ENCODE measurements at regions not wholly inside any gene's neighbourhood (a gene's known extent, or its start where the extent isn't known, plus 50 kb on each side); places are given as distances from the start of the nearest gene placed in this dataset.

- Histone ChIP-seq H2AK5ac (ENCODE audit: low read length) (no peak overlapping the region), H3K4ac (ENCODE audit: low read depth, low read length) (no peak overlapping the region), H3K9me3 (ENCODE audit: insufficient read depth, low read depth, low read length) (no peaks in the 10 kb centered on the region), H3K4me3 (ENCODE audit: low read depth, low read length) (no peak overlapping the region), H3K4me2 (ENCODE audit: low read length) (no peak overlapping the region), H3K9ac (ENCODE audit: low read length) (no peak overlapping the region), H4K12ac (ENCODE audit: low read depth, low read length) (no peak overlapping the region), H3K23ac (ENCODE audit: low read length) (no peak overlapping the region), H3K27me3 (ENCODE audit: insufficient read depth, low read length) (no peaks in the 10 kb centered on the region), H4K91ac (ENCODE audit: low read depth, low read length) (no peak overlapping the region), H2AFZ (ENCODE audit: insufficient read depth, low read length, poor library complexity) (no peak overlapping the region), H3K18ac (ENCODE audit: low read length) (no peak overlapping the region), H3K14ac (ENCODE audit: low read length) (no peak overlapping the region), H4K8ac (ENCODE audit: low read depth, low read length) (no peak overlapping the region), H2BK12ac (ENCODE audit: low read length) (no peak overlapping the region), H3K4me1 (ENCODE audit: control insufficient read depth in 1 of 2, insufficient read depth in 2 of 2, low read length in 2 of 2) (no peaks in the 10 kb centered on the region), H3K79me2 (ENCODE audit: control insufficient read depth, insufficient read depth, low read length, poor library complexity) (no peaks in the 10 kb centered on the region), H2BK5ac (ENCODE audit: low read depth, low read length, poor library complexity) (no peak overlapping the region), H3K79me1 (ENCODE audit: low read length) (no peaks in the 10 kb centered on the region), H3K27ac (ENCODE audit: low read depth, low read length) (no peak overlapping the region), H2BK120ac (ENCODE audit: insufficient read depth, low read length, poor library complexity) (no peak overlapping the region), H3K36me3 (ENCODE audit: control insufficient read depth in 1 of 2, insufficient read depth in 2 of 2, low read length in 2 of 2) (no peaks in the 10 kb centered on the region)
- no CpG with 5 or more reads among the region's 3 CpGs for WGBS (ENCODE audit: extremely low coverage, insufficient coverage, insufficient read length)
- no peak for DNase-seq
These were observed 316.3 kb upstream of the ARRDC3 start for GRCh38 chr5:91699429-91699828.

DNA sequence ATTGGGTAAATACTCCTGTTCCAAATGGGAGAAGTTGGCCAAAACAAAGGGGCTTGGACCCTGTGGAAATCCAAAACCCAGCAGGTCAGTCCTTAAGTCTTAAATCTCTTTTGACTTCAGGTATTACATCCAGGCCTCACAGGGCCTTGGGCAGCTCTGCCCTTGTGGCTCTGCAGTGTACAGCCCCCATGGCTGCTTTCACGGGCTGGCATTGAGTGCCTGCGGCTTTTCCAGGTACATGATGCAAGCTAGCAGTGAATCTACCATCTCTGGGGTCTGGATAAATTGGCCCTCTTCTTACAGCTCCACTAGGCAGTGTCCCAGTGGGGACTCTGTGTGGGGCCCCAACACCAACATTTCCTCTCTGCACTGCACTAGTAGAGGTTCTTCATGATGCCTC, 308.5 kb upstream of the ARRDC3 start:
- Histone ChIP-seq H3K4me2 (ENCODE audit: low read length) (no peak overlapping the region), H4K12ac (ENCODE audit: low read depth, low read length) (no peak overlapping the region), H3K9me3 (ENCODE audit: insufficient read depth, low read depth, low read length) (peaks cover 3% of the 10 kb centered on the region), H2BK120ac (ENCODE audit: insufficient read depth, low read length, poor library complexity) (no peak overlapping the region), H4K8ac (ENCODE audit: low read depth, low read length) (no peak overlapping the region), H2BK5ac (ENCODE audit: low read depth, low read length, poor library complexity) (no peak overlapping the region), H3K4ac (ENCODE audit: low read depth, low read length) (no peak overlapping the region), H3K18ac (ENCODE audit: low read length) (no peak overlapping the region), H2BK12ac (ENCODE audit: low read length) (no peak overlapping the region), H2AK5ac (ENCODE audit: low read length) (no peak overlapping the region), H3K79me1 (ENCODE audit: low read length) (no peaks in the 10 kb centered on the region), H3K23ac (ENCODE audit: low read length) (no peak overlapping the region), H4K91ac (ENCODE audit: low read depth, low read length) (no peak overlapping the region), H3K4me1 (ENCODE audit: control insufficient read depth in 1 of 2, insufficient read depth in 2 of 2, low read length in 2 of 2) (no peaks in the 10 kb centered on the region), H3K27me3 (ENCODE audit: insufficient read depth, low read length) (no peaks in the 10 kb centered on the region), H3K36me3 (ENCODE audit: control insufficient read depth in 1 of 2, insufficient read depth in 2 of 2, low read length in 2 of 2) (no peaks in the 10 kb centered on the region), H2AFZ (ENCODE audit: insufficient read depth, low read length, poor library complexity) (no peak overlapping the region), H3K79me2 (ENCODE audit: control insufficient read depth, insufficient read depth, low read length, poor library complexity) (no peaks in the 10 kb centered on the region), H3K14ac (ENCODE audit: low read length) (no peak overlapping the region), H3K27ac (ENCODE audit: low read depth, low read length) (no peak overlapping the region), H3K4me3 (ENCODE audit: low read depth, low read length) (no peak overlapping the region), H3K9ac (ENCODE audit: low read length) (no peak overlapping the region)
- WGBS (ENCODE audit: extremely low coverage, insufficient coverage, insufficient read length) = no CpG with 5 or more reads among the region's 2 CpGs
- DNase-seq = no peak

- no peak overlapping the region for H3K4me3 ChIP-seq (ENCODE audit: low read depth, low read length)
- no CpG with 5 or more reads among the region's 3 CpGs for WGBS (ENCODE audit: extremely low coverage, insufficient coverage, insufficient read length)
- H2BK12ac ChIP-seq (ENCODE audit: low read length) = no peak overlapping the region
- no peak overlapping the region for H3K4me2 ChIP-seq (ENCODE audit: low read length)
- no peak overlapping the region for H4K8ac ChIP-seq (ENCODE audit: low read depth, low read length)
- H3K27me3 ChIP-seq (ENCODE audit: insufficient read depth, low read length) = no peaks in the 10 kb centered on the region
- no peak overlapping the region for H2AFZ ChIP-seq (ENCODE audit: insufficient read depth, low read length, poor library complexity)
- no peak overlapping the region for H2BK5ac ChIP-seq (ENCODE audit: low read depth, low read length, poor library complexity)
- no peak overlapping the region for H3K14ac ChIP-seq (ENCODE audit: low read length)
- H3K4me1 ChIP-seq (ENCODE audit: control insufficient read depth in 1 of 2, insufficient read depth in 2 of 2, low read length in 2 of 2) = no peaks in the 10 kb centered on the region
- H3K9ac ChIP-seq (ENCODE audit: low read length) = no peak overlapping the region
- no peak overlapping the region for H3K23ac ChIP-seq (ENCODE audit: low read length)
- H3K18ac ChIP-seq (ENCODE audit: low read length) = no peak overlapping the region
- no peaks in the 10 kb centered on the region for H3K79me1 ChIP-seq (ENCODE audit: low read length)
- H2BK120ac ChIP-seq (ENCODE audit: insufficient read depth, low read length, poor library complexity) = no peak overlapping the region
- no peaks in the 10 kb centered on the region for H3K36me3 ChIP-seq (ENCODE audit: control insufficient read depth in 1 of 2, insufficient read depth in 2 of 2, low read length in 2 of 2)
- H3K79me2 ChIP-seq (ENCODE audit: control insufficient read depth, insufficient read depth, low read length, poor library complexity) = no peaks in the 10 kb centered on the region
- H4K91ac ChIP-seq (ENCODE audit: low read depth, low read length) = no peak overlapping the region
- no peak for DNase-seq
- H3K9me3 ChIP-seq (ENCODE audit: insufficient read depth, low read depth, low read length) = peaks cover 3% of the 10 kb centered on the region
- no peak overlapping the region for H3K4ac ChIP-seq (ENCODE audit: low read depth, low read length)
- no peak overlapping the region for H3K27ac ChIP-seq (ENCODE audit: low read depth, low read length)
- H2AK5ac ChIP-seq (ENCODE audit: low read length) = no peak overlapping the region
- no peak overlapping the region for H4K12ac ChIP-seq (ENCODE audit: low read depth, low read length)
These were observed 307.8 kb upstream of the ARRDC3 start for GRCh38 chr5:91690921-91691320.

DNA sequence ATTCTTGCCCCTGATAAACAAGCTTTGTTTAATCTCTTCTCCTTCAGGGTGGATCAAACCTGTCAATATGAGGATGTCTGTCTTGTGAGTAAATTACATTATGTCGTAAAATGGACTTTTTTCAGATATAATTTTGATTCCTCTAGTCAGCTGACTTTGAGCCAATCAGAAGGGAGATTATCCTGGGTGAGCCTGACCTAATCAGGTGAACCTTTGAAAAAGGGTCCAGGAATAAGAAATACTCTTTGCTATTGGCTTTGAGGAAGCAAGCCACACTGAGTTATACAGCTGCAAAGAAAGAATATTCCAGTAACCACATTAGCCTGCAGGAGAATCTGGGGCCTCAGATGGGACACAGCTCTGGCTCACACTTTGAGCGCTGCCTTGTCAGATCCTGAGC, 304.3 kb upstream of the ARRDC3 start:
- no CpG with 5 or more reads among the region's 2 CpGs for WGBS (ENCODE audit: extremely low coverage, insufficient coverage, insufficient read length)
- no peak overlapping the region for H4K12ac ChIP-seq (ENCODE audit: low read depth, low read length)
- no peak overlapping the region for H2AFZ ChIP-seq (ENCODE audit: insufficient read depth, low read length, poor library complexity)
- peaks cover 3% of the 10 kb centered on the region for H3K9me3 ChIP-seq (ENCODE audit: insufficient read depth, low read depth, low read length)
- no peak overlapping the region for H2BK120ac ChIP-seq (ENCODE audit: insufficient read depth, low read length, poor library complexity)
- H3K18ac ChIP-seq (ENCODE audit: low read length) = no peak overlapping the region
- H3K23ac ChIP-seq (ENCODE audit: low read length) = no peak overlapping the region
- H3K14ac ChIP-seq (ENCODE audit: low read length) = no peak overlapping the region
- no peak overlapping the region for H2AK5ac ChIP-seq (ENCODE audit: low read length)
- DNase-seq = no peak
- no peak overlapping the region for H2BK5ac ChIP-seq (ENCODE audit: low read depth, low read length, poor library complexity)
- H3K4me1 ChIP-seq (ENCODE audit: control insufficient read depth in 1 of 2, insufficient read depth in 2 of 2, low read length in 2 of 2) = no peaks in the 10 kb centered on the region
- H4K91ac ChIP-seq (ENCODE audit: low read depth, low read length) = no peak overlapping the region
- no peak overlapping the region for H4K8ac ChIP-seq (ENCODE audit: low read depth, low read length)
- H3K9ac ChIP-seq (ENCODE audit: low read length) = no peak overlapping the region
- no peak overlapping the region for H3K4ac ChIP-seq (ENCODE audit: low read depth, low read length)
- H3K79me1 ChIP-seq (ENCODE audit: low read length) = no peaks in the 10 kb centered on the region
- no peak overlapping the region for H3K4me3 ChIP-seq (ENCODE audit: low read depth, low read length)
- H3K36me3 ChIP-seq (ENCODE audit: control insufficient read depth in 1 of 2, insufficient read depth in 2 of 2, low read length in 2 of 2) = no peaks in the 10 kb centered on the region
- H3K27ac ChIP-seq (ENCODE audit: low read depth, low read length) = no peak overlapping the region
- no peaks in the 10 kb centered on the region for H3K27me3 ChIP-seq (ENCODE audit: insufficient read depth, low read length)
- H2BK12ac ChIP-seq (ENCODE audit: low read length) = no peak overlapping the region
- H3K4me2 ChIP-seq (ENCODE audit: low read length) = no peak overlapping the region
- no peaks in the 10 kb centered on the region for H3K79me2 ChIP-seq (ENCODE audit: control insufficient read depth, insufficient read depth, low read length, poor library complexity)
